ENCODE measurements at regions not wholly inside any gene's neighbourhood (a gene's known extent, or its start where the extent isn't known, plus 50 kb on each side); places are given as distances from the start of the nearest gene placed in this dataset.

DNA sequence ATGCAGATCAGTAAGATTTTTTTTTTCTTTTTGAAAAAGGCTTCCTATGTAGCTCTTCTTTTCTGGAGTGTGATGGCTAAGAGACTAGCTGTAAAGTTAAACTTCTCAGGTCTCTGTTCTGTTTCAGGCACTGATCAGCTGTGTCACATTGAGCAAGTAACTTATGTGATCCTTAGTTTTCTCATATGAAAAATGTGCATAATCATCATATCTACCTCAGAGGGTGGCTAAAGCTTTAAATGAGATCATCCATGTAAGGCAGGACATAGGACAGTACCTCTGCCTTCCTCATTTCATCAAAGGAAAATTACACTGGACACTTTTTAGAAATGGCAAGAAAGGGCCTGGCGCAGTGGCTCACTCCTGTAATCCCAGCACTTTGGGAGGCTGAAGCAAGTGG is 235.9 kb upstream of the TYRP1 start:
- TF ChIP-seq, protein P1, sequence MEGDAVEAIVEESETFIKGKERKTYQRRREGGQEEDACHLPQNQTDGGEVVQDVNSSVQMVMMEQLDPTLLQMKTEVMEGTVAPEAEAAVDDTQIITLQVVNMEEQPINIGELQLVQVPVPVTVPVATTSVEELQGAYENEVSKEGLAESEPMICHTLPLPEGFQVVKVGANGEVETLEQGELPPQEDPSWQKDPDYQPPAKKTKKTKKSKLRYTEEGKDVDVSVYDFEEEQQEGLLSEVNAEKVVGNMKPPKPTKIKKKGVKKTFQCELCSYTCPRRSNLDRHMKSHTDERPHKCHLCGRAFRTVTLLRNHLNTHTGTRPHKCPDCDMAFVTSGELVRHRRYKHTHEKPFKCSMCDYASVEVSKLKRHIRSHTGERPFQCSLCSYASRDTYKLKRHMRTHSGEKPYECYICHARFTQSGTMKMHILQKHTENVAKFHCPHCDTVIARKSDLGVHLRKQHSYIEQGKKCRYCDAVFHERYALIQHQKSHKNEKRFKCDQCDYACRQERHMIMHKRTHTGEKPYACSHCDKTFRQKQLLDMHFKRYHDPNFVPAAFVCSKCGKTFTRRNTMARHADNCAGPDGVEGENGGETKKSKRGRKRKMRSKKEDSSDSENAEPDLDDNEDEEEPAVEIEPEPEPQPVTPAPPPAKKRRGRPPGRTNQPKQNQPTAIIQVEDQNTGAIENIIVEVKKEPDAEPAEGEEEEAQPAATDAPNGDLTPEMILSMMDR (IDR thresholded peaks at IDR 0.05) = no peak
- TF ChIP-seq TCF7L2 (IDR thresholded peaks at IDR 0.05; ENCODE audit: low read depth, low read length) (no peak), REST (IDR thresholded peaks at IDR 0.05; ENCODE audit: insufficient read depth in 1 of 2, low read depth in 2 of 2, low read length in 1 of 2) (no peak), SIN3A (IDR thresholded peaks at IDR 0.05; ENCODE audit: borderline replicate concordance, insufficient read depth, low read depth, low read length) (no peak), POLR2AphosphoS5 (IDR thresholded peaks at IDR 0.05; ENCODE audit: low read depth, low read length) (no peak)
- DNase-seq (ENCODE audit: low read depth, low spot score) (no peak), ATAC-seq (no peak)
- ChIA-PET CTCF (no interaction called here), POLR2A (no interaction called here)
- no peak overlapping the region for H3K27ac ChIP-seq (ENCODE audit: low read length)
- in situ Hi-C loops (cut with HindIII; ENCODE audit: low pct_unique_long_range_greater_than_20kb, low sequenced_read_pairs) (no loop called here), intact Hi-C loops (cut with micrococcal nuclease; ENCODE audit: unreplicated experiment) (no loop called here)
- H3K4me3 ChIP-seq (ENCODE audit: low read depth in 2 of 2, low read length in 2 of 2) = no peak overlapping the region
- H3K4me1 ChIP-seq (ENCODE audit: control insufficient read depth, insufficient read depth, low read length) = no peaks in the 10 kb centered on the region
- H3K9me3 ChIP-seq (ENCODE audit: control insufficient read depth, insufficient read depth, low read depth, low read length) = no peaks in the 10 kb centered on the region
- no peaks in the 10 kb centered on the region for H3K36me3 ChIP-seq (ENCODE audit: control insufficient read depth, insufficient read depth, low read length)
- BruUV-seq (replicated peaks) = no TSS peak
- no peaks in the 10 kb centered on the region for H3K27me3 ChIP-seq (ENCODE audit: control insufficient read depth, insufficient read depth, low read length)

DNA sequence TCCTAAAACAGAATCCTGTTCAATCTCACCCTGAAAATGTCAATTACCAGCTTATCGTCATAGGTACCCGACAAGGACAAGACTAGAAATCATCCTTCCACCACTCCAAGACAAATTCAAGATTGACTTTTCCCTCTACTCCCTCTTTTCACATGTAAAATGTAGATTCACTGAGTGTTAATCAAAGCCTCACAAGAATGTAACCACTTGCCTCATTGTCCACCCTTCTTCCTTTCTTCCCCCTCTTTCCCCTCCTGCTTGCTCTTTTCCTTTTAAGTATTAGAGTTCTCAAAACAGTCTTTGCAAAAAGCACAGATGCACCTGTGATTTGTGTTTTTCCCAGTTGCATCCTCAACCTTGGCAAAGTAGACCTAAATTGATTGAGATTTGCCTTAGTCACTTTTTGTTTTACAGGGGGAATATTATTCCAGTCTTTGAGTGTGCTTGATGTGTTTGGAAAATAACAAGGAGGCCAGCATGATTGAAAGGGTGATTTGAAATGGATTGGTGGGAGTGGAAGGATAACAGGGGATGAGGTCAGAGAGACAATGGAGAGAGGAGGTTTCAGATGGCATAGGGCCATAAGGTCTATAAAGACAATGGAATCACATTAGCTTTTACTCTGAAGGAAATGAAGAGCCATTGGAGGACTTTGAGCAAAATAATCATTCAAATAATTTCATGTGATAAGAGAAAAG is 231.3 kb upstream of the TYRP1 start:
- H3K27ac ChIP-seq (ENCODE audit: low read length) = no peak overlapping the region
- DNase-seq (ENCODE audit: low read depth, low spot score) (no peak), ATAC-seq (no peak)
- CTCF ChIA-PET = no interaction called here
- POLR2A ChIA-PET = no interaction called here
- no TSS peak for BruUV-seq (replicated peaks)
- TF ChIP-seq, protein P1 (IDR thresholded peaks at IDR 0.05) = no peak
- TF ChIP-seq POLR2AphosphoS5 (IDR thresholded peaks at IDR 0.05; ENCODE audit: low read depth, low read length) (no peak), TCF7L2 (IDR thresholded peaks at IDR 0.05; ENCODE audit: low read depth, low read length) (no peak), REST (IDR thresholded peaks at IDR 0.05; ENCODE audit: insufficient read depth in 1 of 2, low read depth in 2 of 2, low read length in 1 of 2) (no peak), SIN3A (IDR thresholded peaks at IDR 0.05; ENCODE audit: borderline replicate concordance, insufficient read depth, low read depth, low read length) (no peak)
- no peaks in the 10 kb centered on the region for H3K36me3 ChIP-seq (ENCODE audit: control insufficient read depth, insufficient read depth, low read length)
- no peaks in the 10 kb centered on the region for H3K9me3 ChIP-seq (ENCODE audit: control insufficient read depth, insufficient read depth, low read depth, low read length)
- intact Hi-C loops (cut with micrococcal nuclease; ENCODE audit: unreplicated experiment) = no loop called here
- H3K4me3 ChIP-seq (ENCODE audit: low read depth in 2 of 2, low read length in 2 of 2) = no peak overlapping the region
- in situ Hi-C loops (cut with HindIII; ENCODE audit: low pct_unique_long_range_greater_than_20kb, low sequenced_read_pairs) = no loop called here
- H3K4me1 ChIP-seq (ENCODE audit: control insufficient read depth, insufficient read depth, low read length) = no peaks in the 10 kb centered on the region
- H3K27me3 ChIP-seq (ENCODE audit: control insufficient read depth, insufficient read depth, low read length) = no peaks in the 10 kb centered on the region

Data from Panc1 (cell line).